ENCODE measurements at regions not wholly inside any gene's neighbourhood (a gene's known extent, or its start where the extent isn't known, plus 50 kb on each side); places are given as distances from the start of the nearest gene placed in this dataset.

GRCh38 chr7:131090886-131091692 is 236.6 kb upstream of the MKLN1 start:
- Histone ChIP-seq H3K27ac (no peak overlapping the region), H3K4me1 (peaks cover 0 to 100% (median 38%) of the 10 kb centered on the region in 4 donors), H3K9me3 (no peaks in the 10 kb centered on the region), H3K4me3 (no peak overlapping the region), H3K27me3 (no peaks in the 10 kb centered on the region), H3K36me3 (peaks cover 8 to 23% (median 23%) of the 10 kb centered on the region in 3 donors)
- TF ChIP-seq, protein P1, sequence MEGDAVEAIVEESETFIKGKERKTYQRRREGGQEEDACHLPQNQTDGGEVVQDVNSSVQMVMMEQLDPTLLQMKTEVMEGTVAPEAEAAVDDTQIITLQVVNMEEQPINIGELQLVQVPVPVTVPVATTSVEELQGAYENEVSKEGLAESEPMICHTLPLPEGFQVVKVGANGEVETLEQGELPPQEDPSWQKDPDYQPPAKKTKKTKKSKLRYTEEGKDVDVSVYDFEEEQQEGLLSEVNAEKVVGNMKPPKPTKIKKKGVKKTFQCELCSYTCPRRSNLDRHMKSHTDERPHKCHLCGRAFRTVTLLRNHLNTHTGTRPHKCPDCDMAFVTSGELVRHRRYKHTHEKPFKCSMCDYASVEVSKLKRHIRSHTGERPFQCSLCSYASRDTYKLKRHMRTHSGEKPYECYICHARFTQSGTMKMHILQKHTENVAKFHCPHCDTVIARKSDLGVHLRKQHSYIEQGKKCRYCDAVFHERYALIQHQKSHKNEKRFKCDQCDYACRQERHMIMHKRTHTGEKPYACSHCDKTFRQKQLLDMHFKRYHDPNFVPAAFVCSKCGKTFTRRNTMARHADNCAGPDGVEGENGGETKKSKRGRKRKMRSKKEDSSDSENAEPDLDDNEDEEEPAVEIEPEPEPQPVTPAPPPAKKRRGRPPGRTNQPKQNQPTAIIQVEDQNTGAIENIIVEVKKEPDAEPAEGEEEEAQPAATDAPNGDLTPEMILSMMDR (IDR thresholded peaks at IDR 0.05) = no peak
- intact Hi-C loops (cut with DNase I; ENCODE audit: low total_unique reads) = no loop called here
- DNase-seq = no peak

GRCh38 chr7:131094685-131095084 is 233.0 kb upstream of the MKLN1 start:
- H3K27ac ChIP-seq = no peak overlapping the region
- H3K4me1 ChIP-seq = peaks cover 0 to 100% (median 47%) of the 10 kb centered on the region in 4 donors
- H3K4me3 ChIP-seq = no peak overlapping the region
- TF ChIP-seq, protein P1 (IDR thresholded peaks at IDR 0.05) = no peak
- no peak for DNase-seq
- H3K9me3 ChIP-seq = no peaks in the 10 kb centered on the region
- no peaks in the 10 kb centered on the region for H3K27me3 ChIP-seq
- peaks cover 16 to 32% (median 22%) of the 10 kb centered on the region in 3 donors for H3K36me3 ChIP-seq
- intact Hi-C loops (cut with DNase I; ENCODE audit: low total_unique reads) = no loop called here

DNA sequence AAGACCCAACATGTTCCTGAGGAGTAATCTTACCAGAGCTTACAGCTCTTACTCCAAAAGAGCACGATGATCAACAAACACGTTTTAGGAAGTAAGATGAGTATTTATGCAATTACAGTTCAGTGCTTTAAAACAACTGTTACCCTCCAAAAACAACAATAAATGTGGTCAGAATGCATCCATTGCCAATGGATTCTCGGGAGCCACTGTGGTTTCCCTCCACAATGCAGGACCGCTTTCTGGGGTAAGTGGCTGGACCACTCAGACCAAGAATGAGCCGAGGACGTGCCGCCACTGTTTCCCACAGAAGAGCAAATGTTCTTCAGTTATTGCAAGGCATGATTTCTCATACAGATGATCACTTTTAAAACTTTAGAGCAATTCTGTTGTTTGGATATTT is 232.3 kb upstream of the MKLN1 start:
- H3K27me3 ChIP-seq = no peaks in the 10 kb centered on the region
- no peak overlapping the region for H3K4me3 ChIP-seq
- peaks cover 16 to 32% (median 19%) of the 10 kb centered on the region in 3 donors for H3K36me3 ChIP-seq
- peaks cover 0 to 100% (median 48%) of the 10 kb centered on the region in 4 donors for H3K4me1 ChIP-seq
- intact Hi-C loops (cut with DNase I; ENCODE audit: low total_unique reads) = no loop called here
- DNase-seq = no peak
- H3K27ac ChIP-seq = no peak overlapping the region
- no peaks in the 10 kb centered on the region for H3K9me3 ChIP-seq
- TF ChIP-seq, protein P1 (IDR thresholded peaks at IDR 0.05) = no peak

GRCh38 chr7:131096267-131096927 is 231.3 kb upstream of the MKLN1 start:
- TF ChIP-seq, protein P1 (IDR thresholded peaks at IDR 0.05) = no peak
- Histone ChIP-seq H3K36me3 (peaks cover 16 to 33% (median 19%) of the 10 kb centered on the region in 3 donors), H3K27me3 (no peaks in the 10 kb centered on the region), H3K4me3 (no peak overlapping the region), H3K27ac (no peak overlapping the region), H3K4me1 (peaks cover 0 to 100% (median 42%) of the 10 kb centered on the region in 4 donors), H3K9me3 (no peaks in the 10 kb centered on the region)
- intact Hi-C loops (cut with DNase I; ENCODE audit: low total_unique reads) = no loop called here
- DNase-seq = no peak

DNA sequence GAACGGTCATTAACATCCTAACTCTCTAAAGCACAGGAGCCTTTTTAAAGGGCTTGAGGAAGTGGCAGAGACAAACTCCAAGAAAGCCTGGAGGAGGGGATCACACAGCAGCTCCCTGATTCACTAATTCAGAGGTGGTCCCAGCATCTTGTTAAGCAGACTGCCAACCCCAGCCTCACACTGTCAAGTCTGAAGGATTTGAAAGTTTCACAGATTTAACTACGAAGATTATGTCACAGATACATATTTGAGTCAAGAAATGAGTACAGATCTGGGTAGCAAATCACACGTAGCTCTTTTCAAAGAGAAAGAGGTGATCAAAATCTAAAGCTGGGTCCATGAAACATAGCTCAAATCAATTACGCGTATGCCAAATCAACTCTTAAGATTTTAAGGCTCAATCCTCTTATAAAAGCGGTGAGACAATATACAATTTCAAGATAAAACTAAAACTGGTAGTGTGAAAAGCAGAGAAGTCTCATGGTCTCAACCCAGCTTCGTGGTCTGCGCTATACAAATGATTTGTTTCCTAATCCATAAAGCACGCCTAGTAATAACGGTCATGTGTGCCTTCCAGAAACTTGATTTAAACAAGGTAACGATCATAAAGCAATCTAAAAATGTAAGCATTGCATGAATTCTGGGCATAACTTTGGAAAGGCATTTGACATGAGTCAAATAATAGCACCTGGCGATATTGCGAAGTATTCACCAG is 229.9 kb upstream of the MKLN1 start:
- Histone ChIP-seq H3K27ac (no peak overlapping the region), H3K9me3 (no peaks in the 10 kb centered on the region), H3K27me3 (no peaks in the 10 kb centered on the region), H3K36me3 (peaks cover 16 to 40% (median 19%) of the 10 kb centered on the region in 3 donors), H3K4me3 (no peak overlapping the region), H3K4me1 (peaks cover 0 to 100% (median 39%) of the 10 kb centered on the region in 4 donors)
- TF ChIP-seq, protein P1 (IDR thresholded peaks at IDR 0.05) = no peak
- no peak for DNase-seq
- intact Hi-C loops (cut with DNase I; ENCODE audit: low total_unique reads) = no loop called here
